GM13977 (cell line): ENCODE measurements at regions not wholly inside any gene's neighbourhood (a gene's known extent, or its start where the extent isn't known, plus 50 kb on each side); places are given as distances from the start of the nearest gene placed in this dataset.

ENCODE experiments used
- DNase-seq: peaks from one replicate; pipeline ENCODE4 v3.0.0; 2012; ENCODE audit warnings: low spot score
- in situ Hi-C: fragments of 300-500 bp; cut with MboI; formaldehyde crosslinking; loops from one replicate; pipeline ENCODE4 v1.12.0; 2022; ENCODE audit warnings: low sequenced_read_pairs, low pct_unique_long_range_greater_than_20kb, mixed read lengths, inconsistent platforms; ENCODE audit not compliant: unreplicated experiment
- TF ChIP-seq, protein P1 (sequence below): IDR thresholded peaks from 2 replicates; pipeline ENCODE4 v1.5.1; 2012; ENCODE audit warnings: mild to moderate bottlenecking, control low read depth; ENCODE audit not compliant: insufficient read depth; ENCODE audit errors: extremely low read depth, missing control alignments

DNA sequence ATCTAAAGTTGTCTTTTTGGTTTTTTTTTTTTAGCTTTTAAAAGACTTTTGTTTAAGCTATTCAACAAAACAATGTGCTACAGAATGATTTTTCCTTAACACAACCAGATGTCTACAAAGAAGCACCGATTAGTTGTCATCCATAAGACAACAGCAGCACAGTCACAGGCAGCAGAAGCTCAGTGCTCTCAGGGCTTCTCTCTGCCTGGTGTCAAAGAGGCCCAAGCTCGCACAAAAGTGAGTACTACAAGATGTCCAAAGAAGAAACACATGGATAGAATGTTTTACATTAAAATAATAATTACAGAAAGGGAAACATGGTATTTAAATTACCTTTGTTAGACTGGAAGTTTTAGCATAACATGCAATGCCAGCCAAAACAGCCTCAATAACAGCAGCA, 81.6 kb downstream of the DNAAF9 start:
- in situ Hi-C loops: no loop called here
- no peak for DNase-seq

DNA sequence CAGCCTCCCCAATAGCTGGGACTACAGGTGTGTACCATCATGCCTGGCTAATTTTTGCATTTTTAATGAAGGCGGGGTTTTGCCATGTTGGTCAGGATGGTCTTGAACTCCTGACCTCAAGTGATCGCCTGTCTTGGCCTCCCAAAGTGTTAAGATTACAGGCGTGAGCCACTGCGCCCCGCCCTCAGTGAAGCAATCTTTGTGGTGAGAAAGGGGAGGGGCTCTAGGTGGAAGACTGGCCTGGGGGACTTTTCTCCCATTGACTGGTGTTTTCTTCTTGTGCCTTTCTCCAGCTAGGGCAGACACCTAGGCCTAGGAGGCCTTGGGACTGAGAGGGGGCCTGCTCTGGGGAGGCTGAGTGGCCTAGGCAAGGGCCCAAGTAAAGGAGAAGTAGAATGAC, 84.1 kb downstream of the DNAAF9 start:
- TF ChIP-seq, protein P1, sequence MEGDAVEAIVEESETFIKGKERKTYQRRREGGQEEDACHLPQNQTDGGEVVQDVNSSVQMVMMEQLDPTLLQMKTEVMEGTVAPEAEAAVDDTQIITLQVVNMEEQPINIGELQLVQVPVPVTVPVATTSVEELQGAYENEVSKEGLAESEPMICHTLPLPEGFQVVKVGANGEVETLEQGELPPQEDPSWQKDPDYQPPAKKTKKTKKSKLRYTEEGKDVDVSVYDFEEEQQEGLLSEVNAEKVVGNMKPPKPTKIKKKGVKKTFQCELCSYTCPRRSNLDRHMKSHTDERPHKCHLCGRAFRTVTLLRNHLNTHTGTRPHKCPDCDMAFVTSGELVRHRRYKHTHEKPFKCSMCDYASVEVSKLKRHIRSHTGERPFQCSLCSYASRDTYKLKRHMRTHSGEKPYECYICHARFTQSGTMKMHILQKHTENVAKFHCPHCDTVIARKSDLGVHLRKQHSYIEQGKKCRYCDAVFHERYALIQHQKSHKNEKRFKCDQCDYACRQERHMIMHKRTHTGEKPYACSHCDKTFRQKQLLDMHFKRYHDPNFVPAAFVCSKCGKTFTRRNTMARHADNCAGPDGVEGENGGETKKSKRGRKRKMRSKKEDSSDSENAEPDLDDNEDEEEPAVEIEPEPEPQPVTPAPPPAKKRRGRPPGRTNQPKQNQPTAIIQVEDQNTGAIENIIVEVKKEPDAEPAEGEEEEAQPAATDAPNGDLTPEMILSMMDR: no peak
- in situ Hi-C loops: no loop called here
- DNase-seq: no peak

More for the DNA sequence above, 81.6 kb downstream of the DNAAF9 start:
- TF ChIP-seq, protein P1: no peak

DNA sequence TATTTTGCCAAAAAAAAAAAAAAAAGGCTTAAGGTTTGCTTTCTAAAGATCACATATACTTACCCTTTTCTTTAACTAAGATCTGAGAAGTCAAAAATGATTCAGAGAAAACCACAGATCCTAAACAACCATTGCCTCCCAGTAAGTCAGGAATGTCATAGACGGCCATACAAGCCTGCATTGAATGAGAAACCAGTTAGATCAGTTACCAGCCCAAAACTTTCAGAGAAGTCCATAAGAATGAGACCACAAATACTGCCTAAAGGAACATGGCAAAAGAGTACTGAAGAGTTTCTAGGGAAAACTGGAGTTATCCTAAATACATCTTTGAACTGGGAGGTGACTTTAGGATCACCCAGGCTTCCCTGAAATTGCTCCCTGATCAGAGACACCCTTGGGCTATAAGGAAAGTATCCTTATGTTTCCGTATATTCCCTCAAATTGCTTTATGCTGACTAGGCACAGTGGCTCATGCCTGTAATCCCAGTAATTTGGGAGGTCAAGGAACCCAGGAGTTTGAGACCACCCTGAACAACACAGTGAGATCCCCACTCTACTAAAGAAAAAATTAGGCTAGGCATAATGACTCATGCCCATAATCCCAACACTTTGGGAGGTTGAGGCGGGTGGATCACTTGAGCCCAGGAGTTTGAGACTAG, 79.4 kb upstream of the SLC4A11 start:
- no peak for DNase-seq
- in situ Hi-C loops: no loop called here
- TF ChIP-seq, protein P1: no peak

DNA sequence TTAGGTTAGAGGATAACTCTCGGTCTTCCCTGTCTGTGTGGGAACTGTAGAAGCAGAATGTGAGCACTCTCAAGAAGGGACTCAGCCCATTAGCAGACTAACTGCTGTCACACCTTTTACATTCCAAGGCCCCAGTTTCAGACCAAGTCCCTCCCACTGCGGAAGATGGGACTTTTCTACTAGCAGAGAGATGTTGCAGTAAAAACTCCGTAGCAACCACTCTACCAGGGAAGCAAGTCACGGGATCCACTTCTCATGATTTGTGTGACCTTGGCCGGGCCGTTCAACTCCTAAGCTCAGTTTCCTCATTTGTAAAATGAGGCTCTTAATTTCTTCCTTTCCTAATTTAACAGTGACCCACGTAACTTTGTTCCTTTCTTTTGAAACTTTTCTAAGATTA, 77.1 kb upstream of the SLC4A11 start:
- in situ Hi-C loops: no loop called here
- no peak for DNase-seq
- TF ChIP-seq, protein P1: no peak

DNA sequence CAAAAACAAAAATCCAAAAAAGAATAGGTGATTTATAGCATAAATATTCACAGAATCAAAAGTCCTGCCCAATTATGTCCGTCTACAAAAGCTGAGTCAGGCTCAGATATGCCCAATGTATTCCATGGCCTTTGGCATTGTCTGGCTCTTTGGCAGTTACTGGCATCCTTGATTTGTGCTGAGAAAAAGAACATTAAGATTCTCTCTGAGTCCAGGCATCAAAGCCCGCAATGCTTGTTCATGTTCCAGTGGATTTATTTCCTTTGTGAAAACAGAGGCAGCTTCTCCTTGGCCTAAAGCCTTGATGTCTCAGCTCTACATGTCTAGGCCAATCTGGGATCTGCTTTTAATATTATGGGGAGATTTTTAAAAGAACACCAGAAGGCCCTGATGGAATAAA, 76.1 kb upstream of the SLC4A11 start:
- TF ChIP-seq, protein P1: no peak
- no peak for DNase-seq
- in situ Hi-C loops: no loop called here

DNA sequence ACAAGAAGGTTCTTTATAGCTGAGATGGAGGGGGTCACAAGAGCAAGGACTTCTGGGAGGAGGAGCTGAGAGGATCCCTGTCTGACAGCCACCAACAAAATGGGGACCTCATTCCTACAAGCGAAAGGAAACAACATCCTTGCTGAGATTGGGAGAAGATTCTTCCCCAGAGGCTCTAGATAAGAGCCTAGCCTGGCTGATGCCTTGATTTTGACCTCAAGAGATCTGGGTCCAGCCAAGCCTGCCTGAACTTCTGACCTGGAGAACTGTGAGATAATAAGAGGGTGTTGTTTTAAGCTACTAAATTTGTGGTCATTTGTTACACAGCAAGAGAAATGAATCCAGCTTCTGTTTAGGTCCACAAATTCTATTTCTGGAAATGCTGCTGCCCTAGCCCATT, 75.4 kb upstream of the SLC4A11 start:
- TF ChIP-seq, protein P1: no peak
- in situ Hi-C loops: no loop called here
- no peak for DNase-seq
